ENCODE measurements at regions not wholly inside any gene's neighbourhood (a gene's known extent, or its start where the extent isn't known, plus 50 kb on each side); places are given as distances from the start of the nearest gene placed in this dataset.

DNA sequence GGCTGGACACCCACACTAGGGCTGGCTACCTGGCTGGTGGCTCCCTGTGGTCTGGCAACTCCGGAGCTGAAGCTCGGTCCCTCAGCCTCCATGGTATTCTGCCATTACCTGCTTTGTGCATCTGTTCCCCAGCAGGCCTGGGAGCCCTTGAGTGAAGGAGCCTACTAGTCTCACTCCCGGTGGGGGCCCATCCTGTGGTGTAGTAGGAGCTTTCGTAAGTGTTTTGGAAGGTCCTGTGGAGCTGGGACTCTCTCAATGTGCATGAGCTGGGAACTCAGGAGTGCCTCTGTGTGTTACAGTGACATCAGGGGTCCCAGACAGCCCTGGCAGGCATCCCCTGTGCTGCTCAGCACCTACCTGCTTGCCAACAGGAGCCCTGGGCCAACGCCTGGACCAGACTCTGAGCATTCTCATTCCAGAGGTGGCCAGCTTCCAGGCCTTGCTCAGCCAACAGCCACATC lies 267.1 kb downstream of the GADD45G start:
- ChIA-PET RAD21 (ENCODE audit: low non-redundant PET in 1 of 2, low total read pairs in 2 of 2, uncharacterized antibody in 2 of 2, unreplicated experiment in 2 of 2) (no interaction called here), CTCF (no interaction called here), POLR2A (no interaction called here)
- H3K9me2 ChIP-seq (ENCODE audit: insufficient read depth): no peaks in the 10 kb centered on the region
- H3K27ac ChIP-seq (ENCODE audit: low read depth, low read length): no peak overlapping the region
- no peak for DNase-seq (ENCODE audit: low read depth, low spot score)
- H4K20me1 ChIP-seq (ENCODE audit: insufficient read depth): no peaks in the 10 kb centered on the region
- H3K4me2 ChIP-seq (ENCODE audit: low read length): no peak overlapping the region
- H2AFZ ChIP-seq (ENCODE audit: low read depth, low read length, poor library complexity, severe bottlenecking): no peak overlapping the region
- intact Hi-C loops (cut with micrococcal nuclease): no loop called here
- H3K36me3 ChIP-seq (ENCODE audit: control insufficient read depth in 1 of 2, insufficient read depth in 2 of 2, low read length in 2 of 2): no peaks in the 10 kb centered on the region
- ATAC-seq: no peak
- H3K4me1 ChIP-seq (ENCODE audit: control insufficient read depth in 1 of 2, insufficient read depth in 2 of 2, low read length in 2 of 2): no peaks in the 10 kb centered on the region
- no peaks in the 10 kb centered on the region for H3K79me2 ChIP-seq (ENCODE audit: insufficient read depth, low read length)
- no peak overlapping the region for H3K9ac ChIP-seq (ENCODE audit: low read length)
- no peaks in the 10 kb centered on the region for H3K9me3 ChIP-seq (ENCODE audit: control insufficient read depth in 1 of 2, insufficient read depth in 1 of 2, low read depth in 1 of 2, low read length in 2 of 2)
- TF ChIP-seq FOSL1 (IDR thresholded peaks at IDR 0.05; ENCODE audit: low read depth) (no peak), CTCF (IDR thresholded peaks at IDR 0.05 in 2 of 3, conservative IDR thresholded peaks at IDR 0.05 in 1 of 3; ENCODE audit: borderline replicate concordance in 1 of 3, insufficient read depth in 1 of 3, low read depth in 2 of 3, low read length in 2 of 3) (no peak), JUND (IDR thresholded peaks at IDR 0.05) (no peak), POLR2AphosphoS5 (IDR thresholded peaks at IDR 0.05; ENCODE audit: low read depth, low read length) (no peak), EGR1 (IDR thresholded peaks at IDR 0.05; ENCODE audit: low read depth) (no peak), ZNF274 (IDR thresholded peaks at IDR 0.05; ENCODE audit: low read depth, low read length) (no peak), ELF1 (IDR thresholded peaks at IDR 0.05; ENCODE audit: borderline replicate concordance, low read depth) (no peak)
- TF ChIP-seq, protein P1, sequence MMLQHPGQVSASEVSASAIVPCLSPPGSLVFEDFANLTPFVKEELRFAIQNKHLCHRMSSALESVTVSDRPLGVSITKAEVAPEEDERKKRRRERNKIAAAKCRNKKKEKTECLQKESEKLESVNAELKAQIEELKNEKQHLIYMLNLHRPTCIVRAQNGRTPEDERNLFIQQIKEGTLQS (IDR thresholded peaks at IDR 0.05): no peak
- H3K27me3 ChIP-seq (ENCODE audit: insufficient read depth, low read length): no peaks in the 10 kb centered on the region
- no TSS peak for BruUV-seq (replicated peaks)
- H3K4me3 ChIP-seq (replicated peaks in 1 of 2; ENCODE audit: low read depth in 1 of 2, low read length in 2 of 2): no peak overlapping the region

DNA sequence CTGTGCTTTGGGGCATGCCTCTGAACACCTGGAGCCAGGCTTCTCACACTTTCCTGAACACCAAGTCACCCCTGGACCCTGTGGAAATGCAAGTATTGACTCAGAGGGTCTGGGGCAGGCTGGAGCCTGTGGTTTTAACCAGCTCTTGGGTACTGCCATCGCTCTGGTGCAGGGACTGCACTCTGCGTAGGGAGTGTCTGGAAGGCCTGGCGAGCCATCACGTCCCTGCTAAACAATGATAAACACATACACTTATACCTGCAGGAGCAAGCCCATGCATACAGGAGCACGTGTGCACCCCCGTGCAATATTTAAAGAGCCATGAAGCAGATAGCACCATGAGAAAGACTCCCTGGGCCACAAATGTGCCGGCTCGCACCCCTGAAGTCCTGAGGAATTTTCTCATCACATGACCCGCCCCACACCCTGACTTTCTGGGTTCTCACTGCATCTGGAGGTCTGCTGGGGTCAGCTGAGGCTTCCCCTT lies 267.7 kb downstream of the GADD45G start:
- Histone ChIP-seq H3K27me3 (ENCODE audit: insufficient read depth, low read length) (no peaks in the 10 kb centered on the region), H2AFZ (ENCODE audit: low read depth, low read length, poor library complexity, severe bottlenecking) (no peak overlapping the region), H3K79me2 (ENCODE audit: insufficient read depth, low read length) (no peaks in the 10 kb centered on the region), H3K4me1 (ENCODE audit: control insufficient read depth in 1 of 2, insufficient read depth in 2 of 2, low read length in 2 of 2) (no peaks in the 10 kb centered on the region), H3K9me3 (ENCODE audit: control insufficient read depth in 1 of 2, insufficient read depth in 1 of 2, low read depth in 1 of 2, low read length in 2 of 2) (no peaks in the 10 kb centered on the region), H3K4me3 (replicated peaks in 1 of 2; ENCODE audit: low read depth in 1 of 2, low read length in 2 of 2) (no peak overlapping the region), H3K9me2 (ENCODE audit: insufficient read depth) (no peaks in the 10 kb centered on the region), H4K20me1 (ENCODE audit: insufficient read depth) (no peaks in the 10 kb centered on the region), H3K9ac (ENCODE audit: low read length) (no peak overlapping the region), H3K27ac (ENCODE audit: low read depth, low read length) (no peak overlapping the region), H3K4me2 (ENCODE audit: low read length) (no peak overlapping the region), H3K36me3 (ENCODE audit: control insufficient read depth in 1 of 2, insufficient read depth in 2 of 2, low read length in 2 of 2) (no peaks in the 10 kb centered on the region)
- TF ChIP-seq RAD21 (IDR thresholded peaks at IDR 0.05; ENCODE audit: low read depth) (no peak), SP1 (IDR thresholded peaks at IDR 0.05; ENCODE audit: low read depth) (no peak), ZNF274 (IDR thresholded peaks at IDR 0.05; ENCODE audit: low read depth, low read length) (no peak), POLR2A (IDR thresholded peaks at IDR 0.05; ENCODE audit: borderline replicate concordance, extremely low read depth, insufficient read depth, insufficient read length) (no peak), MAX (IDR thresholded peaks at IDR 0.05) (no peak), JUND (IDR thresholded peaks at IDR 0.05) (no peak), ELF1 (IDR thresholded peaks at IDR 0.05; ENCODE audit: borderline replicate concordance, low read depth) (no peak), EZH2 (IDR thresholded peaks at IDR 0.05) (no peak), YY1 (IDR thresholded peaks at IDR 0.05; ENCODE audit: extremely low read depth, insufficient replicate concordance, low read depth, low read length) (no peak)
- intact Hi-C loops (cut with micrococcal nuclease): no loop called here
- RAD21 ChIA-PET (ENCODE audit: low non-redundant PET in 1 of 2, low total read pairs in 2 of 2, uncharacterized antibody in 2 of 2, unreplicated experiment in 2 of 2): no interaction called here
- POLR2A ChIA-PET: no interaction called here
- DNase-seq (ENCODE audit: low read depth, low spot score) (no peak), ATAC-seq (no peak)
- CTCF ChIA-PET: no interaction called here
- no TSS peak for BruUV-seq (replicated peaks)
